NCI-H2107 (cell line): ENCODE measurements at regions not wholly inside any gene's neighbourhood (a gene's known extent, or its start where the extent isn't known, plus 50 kb on each side); places are given as distances from the start of the nearest gene placed in this dataset.

Experiments used
- DNase-seq: peaks from one replicate; lab custom pipeline; 2025; lab: John Stamatoyannopoulos, UW

GRCh38 chr5:174191076-174191475 is 145.6 kb downstream of the NSG2 start:
- DNase-seq = no peak

GRCh38 chr5:174191850-174192655 is 146.5 kb downstream of the NSG2 start:
- DNase-seq = no peak

GRCh38 chr5:174192901-174193300 is 147.4 kb downstream of the NSG2 start:
- DNase-seq = no peak

- DNase-seq = no peak
These were observed 150.0 kb downstream of the NSG2 start for GRCh38 chr5:174195517-174195916.

GRCh38 chr5:174197929-174198328 is 152.4 kb downstream of the NSG2 start:
- no peak for DNase-seq

GRCh38 chr5:174198541-174198940 is 153.0 kb downstream of the NSG2 start:
- DNase-seq = no peak

GRCh38 chr5:174202996-174203395 is 157.5 kb downstream of the NSG2 start:
- DNase-seq = no peak

GRCh38 chr5:174204535-174205313 is 159.2 kb downstream of the NSG2 start:
- DNase-seq = no peak

GRCh38 chr5:174205939-174206338 is 160.4 kb downstream of the NSG2 start:
- DNase-seq = no peak

GRCh38 chr5:174210596-174211276 is 165.2 kb downstream of the NSG2 start:
- DNase-seq = no peak

GRCh38 chr5:174211277-174211626 is 165.7 kb downstream of the NSG2 start:
- DNase-seq = no peak

- DNase-seq = no peak
These were observed 172.0 kb downstream of the NSG2 start for GRCh38 chr5:174217527-174217926.

GRCh38 chr5:174218162-174218561 is 172.7 kb downstream of the NSG2 start:
- no peak for DNase-seq

- DNase-seq = no peak
These were observed 174.9 kb downstream of the NSG2 start for GRCh38 chr5:174220417-174220816.

- no peak for DNase-seq
These were observed 175.9 kb downstream of the NSG2 start for GRCh38 chr5:174221436-174221835.

GRCh38 chr5:174221946-174222345 is 176.4 kb downstream of the NSG2 start:
- DNase-seq = no peak

GRCh38 chr5:174222891-174223290 is 177.4 kb downstream of the NSG2 start:
- no peak for DNase-seq

GRCh38 chr5:174223355-174223754 is 177.8 kb downstream of the NSG2 start:
- no peak for DNase-seq

- no peak for DNase-seq
These were observed 183.6 kb downstream of the NSG2 start for GRCh38 chr5:174229068-174229467.

- no peak for DNase-seq
These were observed 184.2 kb downstream of the NSG2 start for GRCh38 chr5:174229514-174230370.

- DNase-seq = no peak
These were observed 186.5 kb downstream of the NSG2 start for GRCh38 chr5:174231956-174232487.

GRCh38 chr5:174234388-174234787 is 188.9 kb downstream of the NSG2 start:
- no peak for DNase-seq
